NCI-H524 (cell line): ENCODE measurements at regions not wholly inside any gene's neighbourhood (a gene's known extent, or its start where the extent isn't known, plus 50 kb on each side); places are given as distances from the start of the nearest gene placed in this dataset.
A peak's percentile ranks its signal among the peaks of the same experiment; 100 is the strongest.

Source experiments
- DNase-seq, 2 experiments: peaks; one replicate each; lab custom pipeline; 2025; lab: John Stamatoyannopoulos, UW

- no peak for DNase-seq
These were observed 186.1 kb downstream of the MN1 start for GRCh38 chr22:27615408-27615807.

DNA sequence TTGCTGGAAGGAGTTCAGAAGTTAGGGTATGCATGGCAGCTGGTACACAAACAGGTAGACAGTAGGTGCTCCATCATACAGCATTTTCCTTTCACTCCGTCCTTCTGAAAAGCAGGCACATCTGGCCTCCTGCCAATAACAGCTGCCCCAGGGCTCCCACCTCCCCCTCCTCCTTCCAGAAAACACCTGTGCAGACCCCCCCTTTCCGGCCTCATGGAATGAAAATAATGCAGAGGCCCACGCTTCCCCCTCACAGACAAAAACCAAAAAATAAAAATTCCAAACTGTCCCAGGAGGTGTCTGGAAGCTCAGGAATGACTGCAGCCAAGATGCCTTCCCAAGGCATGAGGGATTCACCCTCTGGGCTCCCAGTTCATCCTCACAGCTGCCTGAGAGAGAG is 185.5 kb downstream of the MN1 start:
- peak in 1 of 2 experiments; percentile 41 for DNase-seq

GRCh38 chr22:27617214-27617881 is 184.2 kb downstream of the MN1 start:
- peak in 1 of 2 experiments; percentile 31 for DNase-seq

DNA sequence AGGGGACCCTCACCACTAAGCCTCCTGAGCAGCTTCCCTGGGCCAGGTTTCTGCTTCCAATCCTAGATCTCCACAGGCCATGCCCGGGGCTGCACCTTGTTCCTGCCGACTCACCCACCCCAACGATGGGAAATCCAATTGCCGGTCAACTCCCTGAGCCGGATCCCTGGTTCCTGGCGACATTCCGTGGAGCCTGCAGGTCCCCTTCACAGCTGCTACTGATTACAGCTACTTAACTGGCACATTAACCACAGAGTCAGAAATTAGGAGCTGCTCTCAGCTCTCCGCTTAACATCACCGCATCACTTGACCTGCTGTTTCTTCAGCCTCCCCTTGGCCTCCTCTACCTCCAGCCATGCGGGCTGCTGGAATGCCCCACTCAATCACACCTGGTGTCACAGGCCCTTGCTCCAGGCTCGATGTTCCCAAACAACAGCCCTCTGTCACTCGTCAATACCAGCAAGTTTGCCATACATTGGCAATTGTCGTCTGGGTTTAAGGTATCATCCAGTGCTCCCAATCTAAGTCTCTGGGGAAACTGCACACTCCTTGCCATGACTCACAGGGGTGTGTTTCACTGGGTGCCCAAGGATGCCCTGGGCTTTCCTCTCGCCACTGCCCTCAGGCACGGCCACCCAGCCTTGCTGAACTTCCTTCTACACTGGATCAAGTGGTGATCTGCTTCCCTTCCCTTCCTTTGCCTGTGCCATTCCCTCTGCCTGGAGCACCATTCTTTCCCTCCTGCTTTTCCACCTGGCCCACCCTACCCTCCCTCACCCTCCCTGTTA is 181.0 kb downstream of the MN1 start:
- no peak for DNase-seq

- no peak for DNase-seq
These were observed 180.0 kb downstream of the MN1 start for GRCh38 chr22:27621486-27622070.

DNA sequence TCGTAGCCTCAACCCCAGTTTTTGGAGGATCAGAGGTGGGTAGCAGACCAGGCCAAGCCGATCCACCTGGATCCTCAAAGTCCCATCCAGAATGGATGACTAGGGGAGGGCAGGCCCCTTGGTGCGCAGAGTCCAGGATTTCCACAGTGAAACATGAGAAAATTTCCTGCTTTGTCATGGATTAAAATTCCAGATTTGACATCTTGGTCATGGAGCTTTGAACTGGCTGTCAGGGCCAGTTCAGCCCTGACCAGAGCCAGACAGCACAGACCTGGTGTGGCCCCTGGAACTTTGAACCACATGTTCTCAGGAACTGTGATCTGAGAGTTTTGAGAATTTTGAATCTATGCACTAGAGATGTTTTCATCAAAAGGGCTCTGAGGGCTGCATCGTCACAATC is 177.5 kb downstream of the MN1 start:
- DNase-seq = no peak

DNA sequence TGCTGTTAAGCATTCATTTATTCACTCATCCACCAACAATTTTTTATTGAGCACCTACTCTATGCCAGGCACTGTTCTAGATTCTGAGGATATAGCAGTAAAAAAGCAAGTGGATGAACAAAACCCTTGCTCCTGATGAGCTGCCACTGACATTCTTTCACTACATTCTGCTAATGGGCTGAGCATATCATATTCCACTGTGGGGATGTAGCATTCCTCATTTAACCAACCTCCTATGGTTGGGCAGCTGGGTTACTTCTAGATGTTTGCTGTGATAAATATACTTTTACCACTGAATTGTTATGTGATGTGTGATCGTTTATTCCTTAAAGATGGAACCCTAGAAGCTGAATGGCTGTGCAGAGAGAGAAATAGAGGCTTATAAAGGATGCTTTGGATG is 176.9 kb downstream of the MN1 start:
- DNase-seq = no peak

GRCh38 chr22:27625769-27626674 is 175.5 kb downstream of the MN1 start:
- DNase-seq = no peak

DNA sequence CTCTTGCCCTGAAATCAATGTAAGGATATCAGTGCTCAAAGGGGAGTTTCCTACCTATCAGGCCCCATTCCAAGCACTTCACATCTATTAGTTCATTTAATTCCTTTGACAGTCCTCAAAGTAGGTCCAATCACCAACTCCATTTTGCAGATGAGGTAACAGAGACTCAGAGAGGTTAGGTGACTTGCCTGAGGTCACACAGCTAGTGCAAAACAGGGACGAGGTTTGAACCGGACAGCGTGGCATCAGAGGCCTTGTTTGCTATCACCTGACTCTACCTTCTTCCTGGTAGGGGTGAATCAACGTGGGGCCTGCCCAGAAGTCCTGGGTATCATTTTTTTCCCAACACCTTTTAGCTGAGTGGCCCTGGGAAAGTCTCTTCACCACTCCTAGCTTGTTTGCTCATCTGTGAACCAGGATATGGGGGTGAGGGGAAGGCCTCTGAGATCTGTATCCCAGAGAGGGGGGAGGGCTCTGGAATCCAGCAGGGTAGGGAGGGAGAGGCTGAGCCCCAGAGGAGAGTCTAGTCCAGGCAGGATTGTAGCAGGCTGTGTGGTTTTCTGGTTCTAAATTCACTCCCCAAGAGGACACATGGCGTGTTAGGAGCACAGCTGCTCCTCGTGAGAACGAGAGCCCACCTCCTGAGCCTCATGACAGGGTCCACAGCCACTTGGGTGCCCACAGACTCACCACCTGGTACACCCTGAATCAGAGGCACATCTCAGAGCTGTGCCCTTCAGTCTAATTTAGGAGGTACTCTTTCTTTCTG is 174.7 kb downstream of the MN1 start:
- DNase-seq = no peak

DNA sequence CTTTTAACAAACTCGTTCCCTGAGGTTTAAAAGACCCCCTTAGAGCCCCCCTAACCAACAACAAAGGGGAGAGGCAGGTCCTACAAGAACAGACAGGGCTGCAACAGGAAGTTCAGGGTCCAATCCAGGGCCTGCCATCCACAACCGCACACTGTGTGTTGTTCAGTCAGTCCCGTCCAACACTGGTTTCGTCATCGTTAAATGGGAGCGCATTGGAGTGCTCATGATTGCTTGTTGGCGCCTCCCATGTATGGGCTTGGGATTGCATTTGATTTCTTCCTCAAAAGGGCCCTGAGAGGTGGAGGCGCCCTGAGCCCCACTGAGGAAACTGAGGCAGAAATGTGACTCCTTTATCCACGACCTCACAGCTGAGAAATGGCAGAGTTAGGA is 174.1 kb downstream of the MN1 start:
- DNase-seq = no peak

- no peak for DNase-seq
These were observed 173.7 kb downstream of the MN1 start for GRCh38 chr22:27627901-27628300.

- no peak for DNase-seq
These were observed 173.2 kb downstream of the MN1 start for GRCh38 chr22:27628341-27628740.

DNA sequence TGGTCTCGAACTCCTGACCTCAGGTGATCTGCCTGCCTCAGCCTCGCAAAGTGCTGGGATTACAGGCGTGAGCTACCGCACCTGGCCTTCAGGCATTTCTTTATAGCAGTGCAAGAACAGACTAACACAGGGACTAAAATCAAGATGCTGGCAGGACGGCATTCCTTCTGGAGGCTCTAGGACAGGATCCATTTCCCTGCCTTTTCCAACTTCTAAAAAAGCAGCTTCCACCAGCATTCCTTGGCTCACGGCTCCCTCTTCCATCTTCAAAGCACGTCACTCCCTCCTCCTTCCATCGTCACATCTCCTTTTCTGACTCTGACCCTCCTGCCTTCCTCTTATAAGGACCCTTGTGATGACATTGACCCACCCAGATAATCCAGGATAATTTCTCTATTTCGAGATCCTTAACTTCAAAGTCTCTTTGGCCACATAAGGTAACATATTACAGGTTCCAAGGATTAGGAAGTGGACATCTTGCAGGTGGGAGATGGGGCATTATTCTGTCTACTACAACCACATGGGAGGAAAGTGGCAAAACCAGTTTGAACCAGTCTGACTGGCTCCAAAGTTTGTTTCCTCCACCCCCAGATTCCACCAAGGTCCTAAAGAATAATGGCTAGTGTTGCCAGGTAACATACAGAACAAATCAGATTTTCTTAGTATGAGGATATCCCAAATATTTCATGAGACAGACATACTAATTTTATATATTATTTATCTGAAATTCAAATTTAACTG is 172.5 kb downstream of the MN1 start:
- no peak for DNase-seq

DNA sequence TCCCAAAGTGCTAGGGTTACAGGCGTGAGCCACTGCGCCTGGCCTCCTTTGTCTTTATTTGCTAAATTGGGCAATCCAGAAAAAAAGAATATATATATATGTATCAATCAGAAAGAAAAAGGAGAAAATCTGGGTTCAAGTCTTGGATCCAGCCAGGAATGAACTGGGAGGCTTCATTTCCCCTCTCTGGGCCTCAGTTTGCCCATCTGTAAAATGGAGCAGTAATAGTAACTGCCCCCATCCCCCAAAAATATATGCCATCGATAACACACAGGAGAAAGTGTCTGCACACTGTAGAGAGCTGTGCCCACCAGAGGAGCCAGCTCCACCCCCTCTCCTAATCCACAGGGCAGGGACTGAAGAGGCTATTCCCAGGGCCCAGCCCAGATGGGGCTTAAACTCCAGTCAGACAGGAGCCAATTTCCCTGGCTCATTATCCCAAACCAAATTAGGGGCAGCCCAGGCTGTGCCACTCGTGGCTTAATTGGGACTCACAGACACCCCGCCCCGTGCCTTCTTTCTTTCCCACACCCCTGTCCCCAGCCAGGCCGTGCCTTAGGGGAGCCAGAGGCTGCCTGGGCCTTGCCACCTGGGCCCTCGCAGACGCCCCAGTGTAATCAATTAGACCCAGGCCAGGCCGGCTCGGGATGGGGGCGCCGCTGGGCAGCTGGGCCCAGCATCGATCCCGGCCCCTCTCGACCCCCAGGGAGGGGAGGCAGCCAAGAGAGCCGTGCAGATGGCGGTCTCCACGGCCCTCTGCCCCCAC is 171.5 kb downstream of the MN1 start:
- DNase-seq = peak; percentile 89 to 92

DNA sequence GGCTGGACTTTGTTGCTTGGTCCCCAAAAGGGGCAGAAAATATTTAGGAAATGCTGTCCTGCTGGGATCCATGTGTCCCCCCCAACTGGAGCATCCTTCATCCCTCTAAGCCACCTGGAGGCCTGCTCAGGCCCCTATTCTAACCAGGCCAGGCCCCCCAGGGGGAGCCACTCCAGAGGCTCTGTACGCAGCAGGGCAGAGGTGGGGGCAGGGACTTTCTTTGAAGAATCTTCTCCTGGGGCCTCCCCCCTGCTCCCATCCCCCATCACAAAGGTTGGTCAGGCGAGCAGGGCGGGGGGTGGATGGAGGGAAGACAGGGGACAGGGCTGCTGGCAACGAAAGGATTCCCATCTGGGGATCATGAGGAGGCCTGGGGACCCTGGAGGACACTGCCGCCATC is 170.8 kb downstream of the MN1 start:
- DNase-seq = peak; percentile 44 to 56

DNA sequence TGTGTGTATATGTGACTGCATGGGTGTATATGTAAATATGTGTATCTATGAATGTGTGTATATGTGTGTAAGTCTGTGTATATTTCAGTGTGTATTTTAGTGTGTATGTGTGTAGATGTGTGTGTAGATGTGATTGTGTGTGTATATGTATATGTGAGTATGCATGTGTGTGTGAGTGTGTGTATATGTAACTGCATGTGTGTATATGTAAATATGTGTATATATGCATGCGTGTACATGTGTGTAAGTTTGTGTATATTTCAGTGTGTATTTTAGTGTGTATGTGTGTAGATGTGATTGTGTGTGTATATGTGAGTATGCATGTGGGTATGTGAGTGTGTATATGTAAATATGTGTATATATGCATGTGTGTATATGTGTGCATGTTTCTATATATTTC is 169.9 kb downstream of the MN1 start:
- no peak for DNase-seq

DNA sequence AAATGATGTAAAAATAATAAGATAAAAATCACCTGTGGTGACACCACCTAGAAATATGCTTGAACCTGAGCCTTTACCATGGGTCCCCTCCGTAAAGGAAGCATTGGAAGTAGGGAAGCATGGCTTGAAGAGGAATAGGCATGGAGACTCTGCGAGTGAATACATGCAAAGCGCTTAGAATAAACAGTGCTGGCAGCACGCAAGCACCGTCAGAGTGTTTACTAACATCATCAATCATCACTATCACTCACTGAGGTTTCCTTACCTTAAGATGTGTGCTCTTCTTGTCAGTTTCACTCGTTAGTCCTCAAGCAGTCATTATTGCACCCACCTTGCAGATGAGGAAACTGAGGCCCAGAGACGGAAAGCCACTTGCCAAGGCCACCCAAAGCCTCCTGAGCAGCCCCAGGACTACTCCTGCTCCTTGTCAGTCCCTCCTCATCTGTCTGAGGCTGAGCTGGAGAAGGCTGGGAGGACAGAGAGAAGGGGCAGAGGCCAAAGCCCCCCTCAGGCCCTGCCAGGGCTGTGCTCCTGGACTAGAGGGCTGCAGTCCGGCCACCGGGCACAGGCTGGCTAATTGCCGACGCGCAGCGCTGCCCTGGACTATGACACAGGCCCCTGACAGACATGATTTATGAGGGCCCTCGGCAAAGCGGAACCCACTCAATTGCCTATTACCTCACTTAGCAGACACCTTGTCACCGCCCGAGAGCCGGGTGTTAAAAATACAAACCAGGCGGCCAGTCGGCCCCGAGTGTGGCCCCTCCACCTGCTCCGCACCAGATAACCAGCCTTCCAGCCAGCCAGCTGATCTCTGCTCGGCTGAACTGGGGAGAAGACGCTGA is 168.9 kb downstream of the MN1 start:
- peak in 1 of 2 experiments; percentile 32 for DNase-seq

- no peak for DNase-seq
These were observed 168.2 kb downstream of the MN1 start for GRCh38 chr22:27633296-27633871.
